ENCODE measurements at regions not wholly inside any gene's neighbourhood (a gene's known extent, or its start where the extent isn't known, plus 50 kb on each side); places are given as distances from the start of the nearest gene placed in this dataset.
A peak's percentile ranks its signal among the peaks of the same experiment; 100 is the strongest.
"Not testable (repeated sequence)": the region's sequence is repeated elsewhere in the genome, so short reads cannot be mapped to it uniquely, and the experiment has no call there.

DNA sequence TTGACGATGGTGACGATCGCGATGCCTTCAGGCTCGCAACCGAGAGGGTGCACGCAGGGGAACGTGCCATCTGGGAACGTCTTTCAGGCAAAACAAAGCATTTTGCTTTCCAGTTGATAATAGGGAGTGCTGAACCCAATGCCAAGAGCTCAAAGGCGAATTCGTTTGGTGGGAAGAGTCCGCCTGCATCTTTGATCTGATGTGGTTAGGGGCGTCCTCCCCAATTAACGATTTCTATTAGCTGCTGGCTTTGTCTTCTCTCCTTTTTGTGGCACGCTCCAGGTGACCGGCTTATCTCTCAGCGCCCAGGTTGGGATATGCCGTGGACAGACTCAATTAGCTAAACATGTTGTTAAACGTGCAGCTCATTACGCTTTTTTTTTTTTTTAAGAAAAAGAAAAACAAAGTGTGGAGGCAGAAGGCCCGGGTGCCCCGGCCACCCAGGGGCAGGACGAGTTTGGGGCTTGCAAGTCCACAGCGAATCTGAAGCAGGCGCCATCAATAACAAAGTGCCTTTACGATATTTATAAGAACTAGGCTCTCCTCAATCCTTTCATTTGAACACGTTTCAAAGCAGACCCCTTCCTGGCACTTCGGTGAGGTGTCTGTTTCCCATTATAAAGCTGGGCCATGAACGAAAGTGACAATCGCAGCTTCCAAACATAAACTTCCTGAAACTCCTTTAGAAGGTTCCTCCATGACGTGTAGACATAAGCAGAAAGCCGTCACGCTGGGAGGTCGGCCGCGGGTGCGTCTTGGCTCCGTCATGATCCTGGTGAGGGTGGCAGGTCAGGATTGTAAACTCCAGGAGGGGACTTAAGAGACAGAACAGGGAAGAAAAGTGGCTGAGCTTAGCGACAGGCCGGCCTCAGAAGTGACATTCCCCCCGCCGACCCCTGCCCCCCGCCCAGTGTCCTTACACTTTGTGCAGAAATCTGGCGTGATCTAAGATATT is 155.3 kb downstream of the LAT start:
- DNase-seq: not testable (repeated sequence)

DNA sequence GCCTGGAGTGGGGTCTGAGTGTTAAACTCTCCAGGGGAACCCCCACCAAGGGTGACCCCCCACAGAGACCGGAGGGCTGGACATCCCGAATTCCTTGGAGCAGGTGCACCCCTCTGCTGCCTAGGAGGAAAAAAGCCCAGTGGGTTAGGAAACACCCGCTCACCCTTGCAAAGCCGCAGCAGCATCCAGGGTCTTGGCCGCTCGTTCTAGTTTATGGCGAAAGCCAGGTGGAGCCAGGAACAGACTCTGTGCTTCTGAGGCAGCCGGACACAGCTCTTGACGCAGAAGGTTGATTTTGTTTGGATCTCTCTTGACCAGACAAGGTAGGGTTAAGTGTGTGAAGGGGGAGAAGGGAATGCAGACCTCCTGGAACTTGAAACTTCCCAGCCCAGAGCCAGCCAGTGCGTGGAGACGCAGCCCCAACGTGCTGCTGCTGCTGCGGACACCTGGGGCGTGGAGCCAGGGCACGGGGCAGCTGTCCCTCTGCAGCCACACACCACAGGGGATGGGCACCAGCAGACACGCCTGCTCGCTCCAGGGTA is 154.5 kb downstream of the LAT start:
- DNase-seq: no peak

DNA sequence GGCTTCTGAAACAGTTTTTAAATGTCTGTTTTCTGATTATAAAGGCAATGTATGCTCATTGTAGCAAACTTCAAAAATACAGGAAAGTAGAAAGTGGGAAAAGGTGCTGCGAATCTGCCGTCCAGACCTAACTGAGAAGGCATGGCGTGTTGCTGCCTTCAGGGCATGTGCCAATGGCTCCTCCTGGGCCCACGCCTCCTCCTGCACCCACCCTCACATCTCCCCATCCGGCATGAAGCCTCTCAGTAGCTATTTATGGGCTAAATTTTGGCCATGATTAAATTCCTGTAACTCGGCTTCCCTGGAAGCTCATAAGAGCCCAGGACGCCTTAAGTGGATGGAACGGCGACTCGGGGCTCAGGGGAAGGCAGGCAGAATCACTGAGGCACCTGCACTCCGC is 153.8 kb downstream of the LAT start:
- not testable (repeated sequence) for DNase-seq

DNA sequence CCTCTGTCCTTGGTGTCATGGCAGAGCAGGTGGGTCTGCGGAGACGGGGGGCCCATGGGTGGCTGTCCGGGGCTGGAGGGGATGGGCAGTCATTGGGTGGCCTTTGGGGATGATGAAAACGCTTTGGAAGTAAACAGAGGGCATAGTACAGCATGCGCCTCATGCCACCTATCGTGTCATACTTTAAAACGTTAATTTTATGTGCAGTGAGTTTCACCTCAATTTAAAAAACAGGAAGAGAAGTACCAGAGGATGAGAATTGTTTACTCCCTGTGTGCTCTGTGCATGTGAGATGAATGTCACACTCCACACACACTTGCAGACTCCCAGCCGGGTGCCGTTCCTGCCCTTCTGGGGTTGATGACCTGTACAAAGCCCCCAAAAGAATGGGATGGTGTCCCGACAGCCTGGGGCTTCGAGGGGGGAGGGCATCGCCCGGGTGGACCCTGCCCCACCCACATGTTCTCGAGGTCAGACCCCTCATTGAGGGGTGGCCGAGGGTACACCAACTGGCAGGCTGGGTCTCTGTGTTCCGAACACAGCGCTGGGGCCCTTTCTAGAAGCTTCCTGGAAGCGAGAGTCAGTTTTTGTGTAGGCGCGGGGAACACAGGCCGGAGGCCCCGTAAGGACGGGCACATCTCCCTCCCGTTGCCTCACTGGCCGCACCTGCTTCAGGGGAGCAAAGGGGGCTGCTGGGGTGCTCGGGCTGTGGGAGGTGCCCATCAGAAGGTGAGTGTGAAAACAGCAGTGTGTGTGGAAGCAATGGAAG is 153.2 kb downstream of the LAT start:
- not testable (repeated sequence) for DNase-seq

DNA sequence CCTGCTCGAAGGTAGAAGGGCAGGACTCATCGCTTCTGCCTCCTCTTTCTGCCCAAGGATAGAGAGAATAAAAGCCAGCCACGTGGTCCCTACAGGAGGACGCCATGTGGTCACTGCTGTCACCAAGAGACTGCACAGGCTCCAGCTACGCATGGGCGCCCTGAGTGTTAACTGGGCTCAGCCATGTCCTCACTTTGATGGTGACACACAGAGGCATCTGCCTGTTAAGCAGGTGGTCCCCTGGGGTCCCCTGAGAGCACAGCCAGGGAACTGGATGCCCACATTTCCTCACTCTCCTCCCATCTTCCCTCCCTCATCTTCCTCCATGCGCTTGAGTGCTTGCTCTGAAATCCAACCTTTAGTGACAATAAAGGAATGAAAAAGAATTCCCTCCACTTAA is 152.6 kb downstream of the LAT start:
- not testable (repeated sequence) for DNase-seq

DNA sequence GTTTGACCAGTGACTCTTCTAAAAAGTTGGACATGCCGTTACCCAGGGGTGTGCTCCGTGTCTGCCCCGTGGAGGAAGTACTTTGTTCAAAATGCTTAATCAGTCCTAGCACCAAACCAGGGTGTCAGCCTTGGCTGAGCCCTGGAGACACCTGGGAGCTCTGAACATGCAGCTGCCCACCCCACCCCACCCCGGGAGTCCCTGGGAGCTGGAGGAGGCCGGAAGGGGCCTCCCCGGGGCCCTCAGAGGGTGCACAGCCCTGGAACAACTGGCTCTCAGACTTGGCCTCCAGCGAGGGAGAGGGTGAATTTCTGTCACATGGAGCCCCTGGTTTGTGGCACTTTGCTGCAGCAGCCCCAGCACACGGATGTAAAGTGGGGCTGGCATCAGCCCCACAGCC is 152.1 kb downstream of the LAT start:
- not testable (repeated sequence) for DNase-seq

DNA sequence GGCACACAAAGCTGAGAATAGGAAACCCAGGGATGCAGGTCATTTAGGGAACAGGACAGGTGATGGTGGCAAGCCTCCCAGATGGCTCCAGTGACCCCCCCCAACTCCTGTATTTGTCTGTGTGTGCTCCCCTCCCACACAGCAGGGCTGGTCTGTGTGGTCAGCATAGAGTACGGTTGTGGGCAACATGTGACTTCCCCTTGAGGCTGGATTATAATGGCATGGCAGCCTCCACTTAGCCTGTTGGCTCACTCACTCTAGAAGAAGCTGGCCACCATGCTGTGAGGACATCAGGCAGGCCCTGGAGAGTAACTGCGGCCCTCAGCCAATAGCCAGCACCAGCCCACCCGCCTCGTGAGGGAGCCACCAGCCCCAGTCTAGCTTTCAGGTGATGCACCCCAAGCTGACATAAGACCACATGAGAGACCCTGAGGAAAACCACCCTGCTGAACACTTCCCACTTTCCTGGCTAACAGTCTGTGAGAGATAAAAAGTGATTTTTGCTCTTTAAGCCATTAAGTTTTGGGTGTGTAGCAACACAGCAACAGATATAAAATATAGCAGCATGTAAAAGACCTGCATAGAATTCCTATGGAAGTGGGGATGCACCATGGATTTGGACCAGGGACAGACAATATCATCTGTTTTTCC is 151.3 kb downstream of the LAT start:
- DNase-seq: not testable (repeated sequence)

DNA sequence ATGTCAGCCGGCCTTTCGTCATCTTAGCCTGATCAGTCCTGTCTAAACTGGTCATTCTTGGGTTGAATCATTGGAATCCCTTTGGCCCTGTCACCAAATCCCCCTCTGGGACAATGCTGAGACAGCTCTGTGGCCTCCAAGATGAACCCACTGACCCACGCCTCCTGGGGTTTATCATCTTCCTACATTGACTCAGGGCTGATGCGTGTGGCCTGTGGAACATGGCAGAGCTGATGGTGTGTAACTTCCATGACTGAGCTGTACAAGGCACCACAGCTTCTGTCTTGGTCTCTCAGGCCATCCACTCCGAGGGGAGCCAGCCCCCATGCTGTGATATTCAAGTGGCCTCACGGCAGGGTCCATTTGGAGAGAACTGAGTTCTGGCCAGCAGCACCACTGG is 150.2 kb downstream of the LAT start:
- not testable (repeated sequence) for DNase-seq

DNA sequence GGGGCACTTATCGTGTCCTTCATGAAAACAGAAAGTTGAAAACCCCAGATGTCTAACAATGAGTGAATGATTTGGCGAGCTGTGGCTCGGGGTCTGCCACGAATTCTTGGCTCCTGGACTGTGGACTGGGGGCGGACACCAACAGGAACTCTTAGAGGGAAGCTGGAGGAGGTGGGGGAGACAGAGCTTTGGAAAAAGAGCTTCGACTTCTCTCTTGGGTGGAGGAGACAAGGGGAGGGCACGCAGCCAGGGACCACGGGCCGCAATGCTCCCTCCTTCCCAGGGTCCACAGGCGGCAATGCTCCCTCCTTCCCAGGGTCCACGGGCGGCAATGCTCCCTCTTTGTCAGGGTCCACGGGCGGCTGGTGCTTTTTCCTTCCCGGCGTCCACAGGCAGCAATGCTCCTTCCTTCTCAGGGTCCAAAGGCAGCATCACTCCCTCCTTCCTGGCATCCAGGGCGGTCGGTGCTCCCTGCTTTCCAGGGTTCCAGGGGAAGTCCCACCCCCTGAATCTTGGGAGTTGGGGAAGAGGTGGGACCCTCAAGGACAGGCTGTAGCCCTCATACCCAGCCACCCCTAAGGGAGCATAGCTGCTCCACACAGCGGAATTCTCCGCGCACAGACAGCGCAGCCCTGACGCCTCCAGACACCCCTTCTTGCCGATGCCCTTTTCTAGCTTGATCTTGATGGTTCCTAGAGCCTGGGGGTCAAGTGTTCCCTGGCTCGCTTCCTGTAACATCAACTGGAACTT is 149.0 kb downstream of the LAT start:
- DNase-seq: not testable (repeated sequence)

DNA sequence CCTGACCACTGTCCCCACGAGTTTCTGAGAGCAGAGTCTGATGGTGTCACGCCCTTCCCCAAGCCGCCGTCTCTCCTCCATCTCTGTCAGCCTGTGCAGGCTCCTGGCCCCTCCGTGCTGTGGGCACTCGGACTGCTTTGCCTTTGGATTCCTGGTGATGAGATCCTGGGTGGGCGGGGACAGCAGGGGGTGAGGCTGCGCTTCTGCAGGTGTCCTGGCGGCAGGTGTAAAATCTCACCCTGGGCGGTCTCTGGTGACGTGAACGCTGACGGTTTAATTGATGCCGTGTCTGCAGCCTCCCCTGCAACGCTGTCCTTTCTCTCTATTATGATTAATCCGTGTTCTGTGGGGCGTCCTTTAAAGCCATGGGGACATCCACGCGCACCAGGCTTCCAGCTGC is 148.0 kb downstream of the LAT start:
- DNase-seq: peak; percentile 57

DNA sequence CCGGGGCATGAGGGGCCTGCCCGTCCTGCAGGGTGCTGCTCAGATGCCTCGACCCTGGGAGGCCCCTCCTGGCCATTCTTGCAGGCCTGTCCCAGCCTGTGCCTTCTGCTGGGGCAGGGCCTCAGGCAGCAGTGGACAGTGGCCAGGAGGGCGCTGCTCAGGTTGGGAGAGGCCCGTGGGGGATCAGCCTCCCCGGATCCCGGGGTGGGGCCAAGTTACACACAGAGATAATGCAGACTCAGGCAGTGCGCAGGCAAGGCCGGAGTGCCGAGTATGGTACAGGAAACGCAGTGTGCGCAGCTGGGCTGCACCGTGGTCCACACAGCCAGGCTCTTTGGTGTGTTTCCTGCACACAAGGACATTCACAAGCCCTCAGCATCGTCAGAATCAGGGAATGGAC is 147.6 kb downstream of the LAT start:
- DNase-seq: peak; percentile 37

DNA sequence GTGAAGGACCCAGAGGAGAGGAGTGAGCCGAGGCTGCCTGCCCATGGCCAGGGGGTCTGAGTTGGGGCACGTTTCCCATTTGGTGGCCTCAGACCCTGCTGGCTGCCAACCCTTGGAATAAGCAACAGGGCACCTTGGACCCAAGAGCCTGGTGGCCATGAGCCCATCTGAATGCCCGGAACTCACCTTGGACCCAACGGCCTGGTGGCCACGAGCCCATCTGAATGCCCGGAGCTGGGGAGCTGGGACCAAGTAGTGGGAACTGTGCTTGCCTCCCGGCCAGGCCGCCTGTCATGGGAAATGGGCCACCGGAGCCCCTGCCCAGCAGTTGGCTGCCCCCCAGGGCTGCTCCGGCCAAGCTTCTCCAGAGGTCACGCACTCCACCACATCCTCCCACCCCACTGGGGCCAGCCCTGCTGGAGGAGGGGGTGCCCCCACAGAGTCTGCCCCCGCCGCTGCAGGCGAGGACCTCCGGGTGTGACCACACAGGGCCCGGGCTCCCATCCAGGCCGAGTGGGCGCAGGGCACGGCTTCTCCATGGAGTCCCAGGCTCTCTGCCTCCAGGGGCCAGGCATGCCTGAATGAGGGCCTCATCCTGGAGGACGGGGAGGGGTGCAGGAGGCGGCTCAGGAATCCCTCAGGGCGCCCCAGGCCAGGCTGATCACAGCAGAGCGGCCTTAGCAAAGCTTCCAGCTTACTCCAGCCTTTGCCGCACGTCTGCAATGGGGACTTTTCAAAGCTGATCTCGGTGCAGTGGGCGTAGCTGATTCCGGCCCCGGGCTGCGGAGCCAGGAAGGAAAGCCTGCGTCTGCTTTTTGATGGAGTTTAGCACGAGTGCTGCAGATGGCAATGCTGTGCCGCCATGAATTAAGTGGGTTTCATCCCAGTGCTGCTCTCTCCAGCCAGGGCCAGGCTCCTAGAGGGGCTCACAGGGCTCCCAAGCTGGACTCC is 146.3 kb downstream of the LAT start:
- not testable (repeated sequence) for DNase-seq

DNA sequence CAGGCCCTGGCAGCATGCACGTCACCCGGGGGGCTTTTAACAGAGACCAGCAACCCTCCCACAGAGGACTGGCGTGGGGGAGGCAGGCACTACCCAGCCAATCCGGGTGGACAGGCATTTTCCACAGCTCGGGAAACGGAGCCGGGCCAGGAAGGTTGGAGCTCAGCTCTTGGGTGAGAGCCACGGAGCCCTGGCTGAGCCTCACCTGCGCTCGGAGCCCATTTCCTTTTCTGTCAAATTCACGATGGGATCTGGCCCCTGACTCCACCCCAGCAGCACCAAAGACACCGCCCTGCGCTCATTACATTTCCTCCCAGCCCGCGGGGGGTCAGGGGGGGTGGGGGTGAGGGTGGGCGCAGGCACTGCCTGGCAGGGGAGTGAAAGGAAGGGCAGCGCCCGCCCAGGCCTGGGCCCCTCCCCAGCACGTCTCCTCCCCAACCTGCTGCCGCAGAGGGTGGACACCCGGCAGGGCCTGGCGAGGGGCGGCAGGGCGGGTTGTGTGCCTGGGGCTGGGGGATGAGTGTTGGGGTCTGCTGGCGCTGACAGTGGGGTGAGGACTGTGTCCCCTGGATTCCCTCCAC is 145.4 kb downstream of the LAT start:
- DNase-seq: not testable (repeated sequence)

DNA sequence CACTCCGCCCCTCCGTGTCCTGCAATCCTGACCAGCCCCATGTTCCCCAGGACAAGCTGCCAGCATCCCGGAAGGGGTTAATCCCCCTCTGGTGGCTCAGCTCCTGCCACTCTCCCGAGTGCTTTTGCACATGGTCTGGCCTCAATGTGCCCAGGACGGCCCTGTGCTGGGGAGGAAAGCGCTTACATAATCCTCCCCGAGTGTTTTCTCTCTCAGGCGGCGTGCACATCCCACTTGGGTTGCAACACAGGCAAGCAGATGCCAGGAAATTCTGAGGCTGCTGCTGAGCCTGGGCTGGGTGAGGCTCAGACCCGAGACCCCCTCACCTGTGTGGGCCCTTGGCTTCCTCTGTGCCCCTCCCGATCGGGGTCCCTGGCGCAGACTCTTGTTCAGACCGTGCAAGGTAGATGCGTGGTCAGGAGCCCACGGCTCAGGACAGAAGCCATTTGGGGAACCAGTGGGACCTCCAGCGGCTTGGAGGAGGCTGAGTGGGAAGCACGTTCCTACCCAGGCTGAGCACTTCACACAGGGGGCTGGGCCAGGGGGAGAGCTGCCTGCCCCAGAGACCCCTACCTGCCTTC is 144.7 kb downstream of the LAT start:
- DNase-seq: not testable (repeated sequence)

DNA sequence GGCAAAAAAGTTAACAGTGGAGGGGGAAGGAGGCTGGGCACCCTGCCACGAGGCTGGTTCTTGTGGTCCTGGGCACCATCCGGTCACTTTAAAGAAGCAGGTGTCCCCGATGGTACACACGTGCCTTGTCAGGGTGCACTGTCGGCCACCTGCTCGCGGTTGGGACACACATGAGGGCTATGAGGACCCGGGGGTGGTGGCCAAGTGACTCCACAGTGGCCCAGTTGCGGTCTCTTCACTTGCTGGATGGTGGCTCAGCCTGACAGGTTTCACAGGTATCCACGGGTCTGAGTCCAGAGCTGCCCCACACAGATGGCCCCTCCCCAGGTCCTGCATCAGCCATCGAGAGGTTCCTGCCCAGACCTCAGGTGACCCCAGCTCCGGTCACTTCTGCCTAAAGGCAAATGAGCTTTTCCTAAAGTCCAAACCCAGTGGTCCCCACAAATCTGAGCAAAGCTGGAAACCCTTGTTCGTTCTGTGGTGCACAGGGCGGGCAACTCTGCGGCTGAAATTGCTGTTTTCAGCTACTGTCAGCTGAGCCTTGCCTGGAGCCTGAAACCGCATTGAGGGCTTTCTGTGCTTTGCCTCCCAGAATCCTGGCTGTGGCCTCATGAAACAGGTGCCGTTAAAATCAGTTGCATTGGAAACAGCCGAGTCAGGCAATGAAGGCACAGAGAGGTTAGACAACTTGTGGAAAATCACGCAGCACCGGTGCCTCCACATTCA is 144.0 kb downstream of the LAT start:
- not testable (repeated sequence) for DNase-seq

DNA sequence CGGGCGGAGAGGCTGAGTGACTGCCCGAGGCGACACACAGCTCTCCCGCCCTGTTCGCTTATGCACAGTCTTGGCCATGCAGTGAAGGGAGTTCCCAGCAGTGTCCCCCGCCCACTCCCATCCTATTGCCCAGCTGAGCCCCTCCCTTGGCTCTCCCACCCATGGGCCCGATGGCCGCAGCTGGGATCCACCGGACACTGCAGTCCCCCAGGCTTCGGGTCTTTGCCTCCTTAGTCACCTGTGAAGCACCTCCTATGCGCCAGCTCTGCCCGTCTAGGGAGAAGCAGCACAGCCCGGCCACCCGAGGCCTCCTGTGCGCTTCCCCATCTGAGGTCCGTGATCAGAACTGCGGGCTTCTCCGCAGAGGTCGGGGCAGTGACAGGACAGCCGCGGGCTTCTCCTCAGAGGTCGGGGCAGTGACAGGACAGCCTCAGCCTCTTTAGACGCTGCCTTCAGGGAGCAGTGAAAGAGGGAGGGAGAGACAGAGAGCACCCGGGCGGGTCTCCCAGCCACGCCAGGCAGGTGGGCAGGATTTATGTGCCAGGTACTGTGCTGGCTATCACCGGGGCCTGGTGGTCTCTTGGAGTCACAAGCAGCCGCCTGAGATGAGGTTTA is 143.1 kb downstream of the LAT start:
- not testable (repeated sequence) for DNase-seq

DNA sequence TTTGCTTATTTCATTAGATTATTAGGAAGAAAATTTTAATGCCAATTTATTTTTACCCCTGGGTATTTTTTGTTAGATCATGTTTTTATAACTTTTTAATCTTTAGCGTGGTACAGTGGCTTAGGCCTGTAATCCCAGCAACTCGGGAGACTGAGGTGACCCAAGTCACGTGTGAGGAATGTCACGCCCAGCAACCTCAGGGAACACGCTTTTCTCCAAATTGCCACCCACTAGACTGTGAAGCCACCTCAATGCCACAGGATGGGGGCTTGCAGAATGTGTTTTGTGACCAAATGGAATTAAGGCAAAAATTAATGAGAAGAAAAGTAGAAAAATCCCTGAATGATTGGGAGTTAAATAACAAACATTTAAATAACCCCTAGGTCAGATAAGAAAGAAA is 141.8 kb downstream of the LAT start:
- DNase-seq: no peak

DNA sequence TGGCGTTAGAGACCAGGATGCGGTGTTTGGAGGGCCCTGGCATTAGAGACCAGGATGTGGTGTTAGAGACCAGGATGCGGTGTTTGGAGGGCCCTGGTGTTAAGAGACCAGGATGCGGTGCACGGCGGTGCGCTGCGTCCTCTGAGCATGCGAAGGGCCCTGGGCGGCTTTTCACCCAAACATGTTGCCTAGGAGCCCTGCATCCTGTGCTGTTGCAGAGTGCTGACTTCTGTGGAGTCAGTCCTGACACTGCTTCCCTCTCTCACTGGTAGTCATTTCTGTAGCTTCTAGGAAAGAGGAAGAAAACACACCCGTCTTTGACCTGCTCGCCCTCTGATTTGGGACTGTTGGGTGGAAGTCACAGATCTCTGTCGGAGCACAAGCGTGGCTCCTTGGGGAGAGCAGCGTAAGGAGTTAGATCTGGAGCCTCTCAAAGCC is 141.2 kb downstream of the LAT start:
- no peak for DNase-seq

DNA sequence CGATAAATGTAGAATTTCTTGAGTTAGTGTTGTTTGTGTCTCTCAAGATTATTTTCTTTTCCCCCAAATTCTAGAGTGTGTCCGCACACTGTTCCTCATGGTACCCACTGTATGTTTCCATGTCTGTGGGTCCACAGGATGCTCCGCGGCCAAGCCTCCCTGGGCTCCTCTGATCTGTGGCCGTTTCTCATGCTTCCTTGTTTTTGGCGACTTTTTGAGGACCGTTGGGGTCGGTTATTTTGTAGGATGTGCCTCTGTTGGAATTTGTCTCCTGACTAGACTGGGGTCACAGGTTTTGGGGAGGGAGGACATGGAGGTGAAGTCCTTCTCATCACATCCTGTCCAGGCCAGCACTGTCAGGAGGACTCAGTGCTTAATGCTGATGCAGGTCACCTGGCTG is 140.0 kb downstream of the LAT start:
- DNase-seq: no peak

Measured in DMS53 (cell line).